ENCODE measurements at regions not wholly inside any gene's neighbourhood (a gene's known extent, or its start where the extent isn't known, plus 50 kb on each side); places are given as distances from the start of the nearest gene placed in this dataset.

GRCh38 chr4:159828687-159829086 is 725.8 kb downstream of the RAPGEF2 start:
- 45 to 50% methylated on average over 1 of the region's 1 CpG for WGBS, 2 donors
- Histone ChIP-seq H3K27me3 (no peaks in the 10 kb centered on the region), H3K4me1 (no peaks in the 10 kb centered on the region), H3K9me3 (no peaks in the 10 kb centered on the region), H3K27ac (no peak overlapping the region), H3K36me3 (no peaks in the 10 kb centered on the region), H3K4me3 (no peak overlapping the region)
- no peak for DNase-seq (ENCODE audit: low spot score in 2 of 2)
- TF ChIP-seq POLR2A (IDR thresholded peaks at IDR 0.05), result no peak
- no peak for TF ChIP-seq EP300 (IDR thresholded peaks at IDR 0.05)
- TF ChIP-seq, protein P1, sequence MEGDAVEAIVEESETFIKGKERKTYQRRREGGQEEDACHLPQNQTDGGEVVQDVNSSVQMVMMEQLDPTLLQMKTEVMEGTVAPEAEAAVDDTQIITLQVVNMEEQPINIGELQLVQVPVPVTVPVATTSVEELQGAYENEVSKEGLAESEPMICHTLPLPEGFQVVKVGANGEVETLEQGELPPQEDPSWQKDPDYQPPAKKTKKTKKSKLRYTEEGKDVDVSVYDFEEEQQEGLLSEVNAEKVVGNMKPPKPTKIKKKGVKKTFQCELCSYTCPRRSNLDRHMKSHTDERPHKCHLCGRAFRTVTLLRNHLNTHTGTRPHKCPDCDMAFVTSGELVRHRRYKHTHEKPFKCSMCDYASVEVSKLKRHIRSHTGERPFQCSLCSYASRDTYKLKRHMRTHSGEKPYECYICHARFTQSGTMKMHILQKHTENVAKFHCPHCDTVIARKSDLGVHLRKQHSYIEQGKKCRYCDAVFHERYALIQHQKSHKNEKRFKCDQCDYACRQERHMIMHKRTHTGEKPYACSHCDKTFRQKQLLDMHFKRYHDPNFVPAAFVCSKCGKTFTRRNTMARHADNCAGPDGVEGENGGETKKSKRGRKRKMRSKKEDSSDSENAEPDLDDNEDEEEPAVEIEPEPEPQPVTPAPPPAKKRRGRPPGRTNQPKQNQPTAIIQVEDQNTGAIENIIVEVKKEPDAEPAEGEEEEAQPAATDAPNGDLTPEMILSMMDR (IDR thresholded peaks at IDR 0.05), result no peak

DNA sequence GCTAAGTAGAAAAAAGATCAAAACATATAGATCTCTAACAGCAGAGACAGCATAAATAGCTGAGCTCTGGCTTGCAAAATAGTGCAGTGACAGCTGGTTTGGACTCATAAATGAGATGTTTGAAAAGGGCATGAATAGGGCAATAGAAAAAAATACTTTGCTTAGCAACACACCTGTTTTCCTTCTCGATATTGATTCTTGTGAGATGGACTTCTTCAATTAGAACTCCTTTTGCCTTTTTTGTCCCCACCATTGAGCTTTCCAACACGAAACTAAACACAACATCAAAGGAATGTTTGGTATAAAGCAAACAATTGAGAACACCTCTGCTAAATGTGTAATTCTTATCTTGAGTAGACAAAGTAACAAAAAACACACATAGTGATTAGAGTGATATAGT is 726.3 kb downstream of the RAPGEF2 start:
- no peak overlapping the region for H3K4me3 ChIP-seq
- DNase-seq (ENCODE audit: low spot score in 2 of 2), result no peak
- no peaks in the 10 kb centered on the region for H3K9me3 ChIP-seq
- no peak overlapping the region for H3K27ac ChIP-seq
- no peaks in the 10 kb centered on the region for H3K4me1 ChIP-seq
- TF ChIP-seq, protein P1 (IDR thresholded peaks at IDR 0.05), result no peak
- no peak for TF ChIP-seq EP300 (IDR thresholded peaks at IDR 0.05)
- TF ChIP-seq POLR2A (IDR thresholded peaks at IDR 0.05), result no peak
- H3K36me3 ChIP-seq, result no peaks in the 10 kb centered on the region
- no peaks in the 10 kb centered on the region for H3K27me3 ChIP-seq
- 52 to 65% methylated on average over 2 of the region's 2 CpGs for WGBS, 2 donors

DNA sequence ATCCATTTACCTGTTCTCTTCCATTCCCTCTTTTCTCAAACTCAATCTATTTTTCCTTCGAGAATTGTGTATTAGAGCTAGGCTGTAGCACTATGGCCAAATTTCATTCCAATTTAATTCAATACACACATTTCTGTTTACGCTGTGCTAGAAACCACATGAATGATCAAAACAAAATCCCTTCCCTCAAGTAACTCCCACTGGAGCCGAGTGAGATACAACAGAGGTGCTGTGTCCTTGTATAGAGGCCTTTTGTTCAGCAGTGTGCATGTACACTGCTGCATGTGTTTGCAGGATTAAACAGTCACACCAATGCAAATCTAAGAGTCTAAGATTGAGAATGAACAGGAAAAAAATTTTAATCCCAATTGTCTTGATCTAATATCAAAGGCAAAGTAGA is 734.2 kb downstream of the RAPGEF2 start:
- no peaks in the 10 kb centered on the region for H3K9me3 ChIP-seq
- no peaks in the 10 kb centered on the region for H3K27me3 ChIP-seq
- no peak overlapping the region for H3K27ac ChIP-seq
- no peak for DNase-seq (ENCODE audit: low spot score in 2 of 2)
- TF ChIP-seq EP300 (IDR thresholded peaks at IDR 0.05) (no peak), POLR2A (IDR thresholded peaks at IDR 0.05) (no peak)
- TF ChIP-seq, protein P1 (IDR thresholded peaks at IDR 0.05), result no peak
- no peak overlapping the region for H3K4me3 ChIP-seq
- H3K36me3 ChIP-seq, result no peaks in the 10 kb centered on the region
- no peaks in the 10 kb centered on the region for H3K4me1 ChIP-seq
- WGBS, 2 donors, result 43% methylated on average over 3 of the region's 3 CpGs

- H3K27ac ChIP-seq, result no peak overlapping the region
- 67 to 71% methylated on average over 1 of the region's 1 CpG for WGBS, 2 donors
- no peak for DNase-seq (ENCODE audit: low spot score in 2 of 2)
- no peaks in the 10 kb centered on the region for H3K36me3 ChIP-seq
- H3K4me1 ChIP-seq, result no peaks in the 10 kb centered on the region
- no peaks in the 10 kb centered on the region for H3K9me3 ChIP-seq
- TF ChIP-seq EP300 (IDR thresholded peaks at IDR 0.05), result no peak
- TF ChIP-seq POLR2A (IDR thresholded peaks at IDR 0.05), result no peak
- TF ChIP-seq, protein P1 (IDR thresholded peaks at IDR 0.05), result no peak
- H3K4me3 ChIP-seq, result no peak overlapping the region
- H3K27me3 ChIP-seq, result peaks cover 0 to 2% of the 10 kb centered on the region in 2 donors
Observed at GRCh38 chr4:159855731-159856130, 752.9 kb downstream of the RAPGEF2 start.

DNA sequence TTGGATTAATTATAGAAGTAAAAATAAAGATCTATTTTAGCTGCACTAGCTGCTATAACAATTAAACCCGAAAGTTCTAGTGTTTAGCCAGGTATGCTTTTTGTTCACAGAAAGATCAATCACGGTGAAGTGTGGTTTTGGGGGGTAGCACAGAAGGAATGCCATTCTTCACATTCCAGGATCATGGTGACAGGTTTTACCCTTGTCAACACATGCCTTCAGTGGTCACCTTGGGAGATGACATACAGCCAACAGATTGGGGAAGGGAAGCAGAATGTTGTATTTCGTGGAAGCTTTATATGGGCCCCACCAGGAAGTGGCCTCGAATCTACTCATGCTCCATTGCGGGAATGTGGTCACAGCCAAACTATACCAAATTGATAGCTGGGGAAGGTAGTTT is 753.6 kb downstream of the RAPGEF2 start:
- H3K36me3 ChIP-seq, result no peaks in the 10 kb centered on the region
- TF ChIP-seq, protein P1 (IDR thresholded peaks at IDR 0.05), result no peak
- H3K27ac ChIP-seq, result no peak overlapping the region
- H3K4me3 ChIP-seq, result no peak overlapping the region
- H3K27me3 ChIP-seq, result peaks cover 0 to 2% of the 10 kb centered on the region in 2 donors
- no peaks in the 10 kb centered on the region for H3K4me1 ChIP-seq
- DNase-seq (ENCODE audit: low spot score in 2 of 2), result no peak
- 60 to 65% methylated on average over 5 of the region's 5 CpGs for WGBS, 2 donors
- H3K9me3 ChIP-seq, result no peaks in the 10 kb centered on the region
